ENCODE measurements at regions not wholly inside any gene's neighbourhood (a gene's known extent, or its start where the extent isn't known, plus 50 kb on each side); places are given as distances from the start of the nearest gene placed in this dataset.

GRCh38 chr9:31958572-31958971, 425.9 kb upstream of the ACO1 start:
- Mint-ChIP-seq H3K4me3 (no peak overlapping the region), H3K27ac (no peak overlapping the region), H3K4me1 (no peaks in the 10 kb centered on the region), H3K9me3 (peaks cover 18% of the 10 kb centered on the region), H3K27me3 (no peaks in the 10 kb centered on the region), H3K36me3 (ENCODE audit: low read depth) (no peaks in the 10 kb centered on the region)
- no peak for ATAC-seq (replicated peaks)

DNA sequence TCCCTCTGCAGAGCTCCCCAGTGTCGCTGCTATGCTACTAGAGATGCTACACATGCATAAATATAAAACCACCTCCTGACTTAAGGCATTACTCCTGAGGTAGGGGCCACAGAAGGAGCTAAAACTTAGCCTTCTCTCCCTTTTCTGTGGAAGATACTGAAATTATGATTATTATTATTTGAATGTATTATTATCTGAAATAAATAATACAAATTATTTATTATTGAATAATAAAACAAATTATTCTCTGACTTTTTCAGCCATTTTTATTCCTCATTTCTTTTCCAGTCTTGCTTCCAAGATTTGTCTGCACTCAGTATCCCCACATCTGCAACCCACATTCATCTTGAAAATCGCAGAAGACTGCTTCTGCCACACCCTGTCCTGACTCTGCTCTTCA, 414.9 kb upstream of the ACO1 start:
- no peaks in the 10 kb centered on the region for H3K9me3 Mint-ChIP-seq
- no peaks in the 10 kb centered on the region for H3K36me3 Mint-ChIP-seq (ENCODE audit: low read depth)
- H3K27me3 Mint-ChIP-seq: no peaks in the 10 kb centered on the region
- no peaks in the 10 kb centered on the region for H3K4me1 Mint-ChIP-seq
- no peak overlapping the region for H3K4me3 Mint-ChIP-seq
- H3K27ac Mint-ChIP-seq: no peak overlapping the region
- ATAC-seq (replicated peaks): no peak

- peaks cover 12% of the 10 kb centered on the region for H3K9me3 Mint-ChIP-seq
- no peaks in the 10 kb centered on the region for H3K36me3 Mint-ChIP-seq (ENCODE audit: low read depth)
- no peaks in the 10 kb centered on the region for H3K27me3 Mint-ChIP-seq
- H3K4me1 Mint-ChIP-seq: no peaks in the 10 kb centered on the region
- no peak overlapping the region for H3K4me3 Mint-ChIP-seq
- no peak for ATAC-seq (replicated peaks)
- no peak overlapping the region for H3K27ac Mint-ChIP-seq
Measured at GRCh38 chr9:31983895-31984294, 400.5 kb upstream of the ACO1 start.

DNA sequence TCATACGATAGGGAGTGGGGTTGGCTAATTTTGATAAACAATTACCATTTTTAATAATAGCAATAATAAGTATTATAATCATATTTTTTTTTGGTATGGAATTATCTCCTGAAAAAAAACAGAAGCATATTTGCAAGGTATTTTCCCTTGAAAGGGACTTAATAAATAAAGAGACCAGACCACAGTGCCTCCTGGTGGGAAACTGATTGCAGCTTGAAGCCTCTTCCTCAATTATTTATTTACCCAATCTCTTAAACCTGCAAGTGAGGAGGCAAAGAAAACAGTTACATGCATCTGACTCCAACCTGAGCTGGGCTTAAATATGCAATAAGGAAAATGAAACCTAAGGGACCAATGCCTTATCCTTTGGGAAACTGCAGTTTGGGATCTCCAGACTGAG, 388.1 kb upstream of the ACO1 start:
- Mint-ChIP-seq H3K27ac (no peak overlapping the region), H3K4me1 (no peaks in the 10 kb centered on the region), H3K27me3 (no peaks in the 10 kb centered on the region), H3K4me3 (no peak overlapping the region), H3K36me3 (ENCODE audit: low read depth) (no peaks in the 10 kb centered on the region), H3K9me3 (no peaks in the 10 kb centered on the region)
- no peak for ATAC-seq (replicated peaks)

DNA sequence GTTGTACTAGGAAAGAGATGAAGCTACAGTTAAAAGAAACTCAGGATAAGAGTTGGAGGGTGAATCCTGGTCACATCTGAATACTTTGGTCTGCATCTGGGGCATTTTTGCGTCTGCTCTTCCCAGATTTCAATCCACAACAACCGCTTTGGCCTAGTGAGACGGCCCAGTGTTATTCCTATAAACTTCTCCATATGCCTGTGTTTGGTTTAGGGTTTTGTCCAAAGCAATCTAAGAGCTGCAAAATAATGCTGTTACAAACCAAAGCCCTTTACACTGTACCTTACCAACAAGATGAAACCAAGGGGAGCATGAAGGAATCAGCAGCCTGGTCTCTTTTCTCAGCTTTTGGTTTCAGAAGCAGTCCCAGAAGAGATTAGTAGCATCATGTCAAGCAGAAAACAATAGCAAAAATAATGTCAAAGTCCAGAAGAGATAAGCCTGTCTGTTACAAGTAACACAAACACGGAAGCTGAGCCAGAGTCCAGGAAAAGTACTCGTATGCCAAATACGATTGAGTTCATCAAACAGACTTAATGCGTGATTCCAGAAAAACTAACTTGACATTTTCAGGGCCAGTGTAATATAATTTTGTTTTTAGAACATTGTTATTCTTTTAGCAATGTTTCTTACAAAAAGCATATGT, 379.9 kb upstream of the ACO1 start:
- H3K27me3 Mint-ChIP-seq: no peaks in the 10 kb centered on the region
- H3K4me1 Mint-ChIP-seq: no peaks in the 10 kb centered on the region
- no peak overlapping the region for H3K27ac Mint-ChIP-seq
- no peaks in the 10 kb centered on the region for H3K36me3 Mint-ChIP-seq (ENCODE audit: low read depth)
- H3K9me3 Mint-ChIP-seq: no peaks in the 10 kb centered on the region
- H3K4me3 Mint-ChIP-seq: no peak overlapping the region
- ATAC-seq (replicated peaks): no peak

- no peak overlapping the region for H3K4me3 Mint-ChIP-seq
- no peaks in the 10 kb centered on the region for H3K27me3 Mint-ChIP-seq
- no peaks in the 10 kb centered on the region for H3K4me1 Mint-ChIP-seq
- no peaks in the 10 kb centered on the region for H3K9me3 Mint-ChIP-seq
- H3K36me3 Mint-ChIP-seq (ENCODE audit: low read depth): no peaks in the 10 kb centered on the region
- H3K27ac Mint-ChIP-seq: no peak overlapping the region
- ATAC-seq (replicated peaks): no peak
Measured at GRCh38 chr9:32010322-32010721, 374.1 kb upstream of the ACO1 start.

GRCh38 chr9:32011049-32011448, 373.4 kb upstream of the ACO1 start:
- Mint-ChIP-seq H3K4me1 (no peaks in the 10 kb centered on the region), H3K36me3 (ENCODE audit: low read depth) (no peaks in the 10 kb centered on the region), H3K9me3 (no peaks in the 10 kb centered on the region), H3K4me3 (no peak overlapping the region), H3K27ac (no peak overlapping the region), H3K27me3 (no peaks in the 10 kb centered on the region)
- no peak for ATAC-seq (replicated peaks)

DNA sequence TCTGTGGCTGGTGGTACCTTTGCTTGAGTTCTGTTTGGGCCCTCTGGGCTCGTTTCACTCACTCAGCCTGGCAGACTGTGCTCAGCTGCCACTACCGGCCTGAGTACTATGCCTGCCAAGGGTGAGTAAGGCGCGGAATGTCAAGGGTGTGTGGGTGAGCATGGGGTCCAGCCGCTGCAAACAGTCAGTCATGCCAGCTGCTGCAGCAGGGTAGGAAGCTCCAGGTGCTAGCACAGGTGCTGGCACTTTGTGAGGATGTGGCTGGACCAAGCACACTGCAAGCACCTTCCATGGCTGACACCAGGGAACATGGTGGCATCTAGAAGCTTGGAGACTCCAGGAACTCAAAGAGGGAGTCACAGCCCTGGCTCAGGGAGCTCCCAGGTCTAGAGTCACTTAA, 368.6 kb upstream of the ACO1 start:
- Mint-ChIP-seq H3K36me3 (ENCODE audit: low read depth) (no peaks in the 10 kb centered on the region), H3K4me3 (no peak overlapping the region), H3K9me3 (no peaks in the 10 kb centered on the region), H3K4me1 (no peaks in the 10 kb centered on the region), H3K27ac (no peak overlapping the region), H3K27me3 (no peaks in the 10 kb centered on the region)
- ATAC-seq (replicated peaks): no peak

GRCh38 chr9:32045513-32045912, 338.9 kb upstream of the ACO1 start:
- Mint-ChIP-seq H3K36me3 (ENCODE audit: low read depth) (no peaks in the 10 kb centered on the region), H3K4me3 (no peak overlapping the region), H3K27me3 (no peaks in the 10 kb centered on the region), H3K4me1 (no peaks in the 10 kb centered on the region), H3K9me3 (no peaks in the 10 kb centered on the region), H3K27ac (no peak overlapping the region)
- ATAC-seq (replicated peaks): no peak

DNA sequence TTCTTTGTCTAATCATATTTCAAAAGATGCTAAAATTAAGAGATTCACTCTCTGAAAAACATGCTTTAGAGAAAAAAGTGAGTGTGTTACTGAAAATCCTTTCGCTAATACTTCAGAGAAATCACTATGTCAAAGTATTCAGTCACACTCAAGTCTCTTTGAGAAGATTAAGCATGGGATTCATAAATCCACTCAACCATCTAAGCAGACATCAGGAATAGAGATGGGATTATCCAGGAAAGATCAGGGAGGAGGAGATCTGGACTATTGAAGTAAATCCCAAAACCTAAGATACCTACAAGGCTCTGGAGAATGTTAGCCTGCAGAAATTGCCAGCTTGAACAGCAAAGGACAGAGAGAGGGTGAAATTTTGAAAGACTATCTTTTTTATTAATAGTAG, 317.2 kb upstream of the ACO1 start:
- H3K9me3 Mint-ChIP-seq: no peaks in the 10 kb centered on the region
- H3K4me1 Mint-ChIP-seq: no peaks in the 10 kb centered on the region
- ATAC-seq (replicated peaks): no peak
- no peaks in the 10 kb centered on the region for H3K36me3 Mint-ChIP-seq (ENCODE audit: low read depth)
- H3K27me3 Mint-ChIP-seq: peaks cover 2% of the 10 kb centered on the region
- no peak overlapping the region for H3K4me3 Mint-ChIP-seq
- H3K27ac Mint-ChIP-seq: no peak overlapping the region

GRCh38 chr9:32069169-32069813, 315.2 kb upstream of the ACO1 start:
- no peaks in the 10 kb centered on the region for H3K4me1 Mint-ChIP-seq
- no peak overlapping the region for H3K27ac Mint-ChIP-seq
- H3K36me3 Mint-ChIP-seq (ENCODE audit: low read depth): no peaks in the 10 kb centered on the region
- peaks cover 2% of the 10 kb centered on the region for H3K27me3 Mint-ChIP-seq
- ATAC-seq (replicated peaks): no peak
- H3K9me3 Mint-ChIP-seq: no peaks in the 10 kb centered on the region
- no peak overlapping the region for H3K4me3 Mint-ChIP-seq

DNA sequence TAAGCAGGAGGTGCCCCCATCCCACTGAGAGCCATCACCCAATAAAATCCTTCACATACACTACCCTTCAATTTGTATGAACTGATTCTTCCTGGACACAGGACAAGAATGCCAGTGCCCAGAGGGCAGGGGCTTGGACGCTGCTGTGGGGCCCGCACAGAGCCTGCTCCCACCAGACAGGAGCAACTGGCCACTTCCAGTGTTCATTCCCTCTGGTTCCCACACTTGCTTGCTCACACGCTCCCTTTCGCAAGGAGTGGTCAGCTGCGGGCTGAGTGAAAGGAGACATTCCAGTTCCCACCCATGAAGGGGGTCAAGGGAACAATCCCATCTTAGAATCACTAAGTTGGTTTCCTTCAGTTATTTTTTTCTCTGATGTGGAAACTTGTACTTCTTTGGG, 314.5 kb upstream of the ACO1 start:
- no peak for ATAC-seq (replicated peaks)
- no peak overlapping the region for H3K4me3 Mint-ChIP-seq
- H3K9me3 Mint-ChIP-seq: no peaks in the 10 kb centered on the region
- no peak overlapping the region for H3K27ac Mint-ChIP-seq
- no peaks in the 10 kb centered on the region for H3K36me3 Mint-ChIP-seq (ENCODE audit: low read depth)
- H3K4me1 Mint-ChIP-seq: no peaks in the 10 kb centered on the region
- peaks cover 2% of the 10 kb centered on the region for H3K27me3 Mint-ChIP-seq

GRCh38 chr9:32072570-32072969, 311.9 kb upstream of the ACO1 start:
- Mint-ChIP-seq H3K27me3 (no peaks in the 10 kb centered on the region), H3K4me3 (no peak overlapping the region), H3K4me1 (no peaks in the 10 kb centered on the region), H3K27ac (no peak overlapping the region), H3K36me3 (ENCODE audit: low read depth) (no peaks in the 10 kb centered on the region), H3K9me3 (no peaks in the 10 kb centered on the region)
- ATAC-seq (replicated peaks): no peak

GRCh38 chr9:32092031-32092430, 292.4 kb upstream of the ACO1 start:
- H3K9me3 Mint-ChIP-seq: no peaks in the 10 kb centered on the region
- H3K4me3 Mint-ChIP-seq: no peak overlapping the region
- H3K27ac Mint-ChIP-seq: no peak overlapping the region
- H3K4me1 Mint-ChIP-seq: no peaks in the 10 kb centered on the region
- H3K27me3 Mint-ChIP-seq: peaks cover 15% of the 10 kb centered on the region
- no peak for ATAC-seq (replicated peaks)
- no peaks in the 10 kb centered on the region for H3K36me3 Mint-ChIP-seq (ENCODE audit: low read depth)

DNA sequence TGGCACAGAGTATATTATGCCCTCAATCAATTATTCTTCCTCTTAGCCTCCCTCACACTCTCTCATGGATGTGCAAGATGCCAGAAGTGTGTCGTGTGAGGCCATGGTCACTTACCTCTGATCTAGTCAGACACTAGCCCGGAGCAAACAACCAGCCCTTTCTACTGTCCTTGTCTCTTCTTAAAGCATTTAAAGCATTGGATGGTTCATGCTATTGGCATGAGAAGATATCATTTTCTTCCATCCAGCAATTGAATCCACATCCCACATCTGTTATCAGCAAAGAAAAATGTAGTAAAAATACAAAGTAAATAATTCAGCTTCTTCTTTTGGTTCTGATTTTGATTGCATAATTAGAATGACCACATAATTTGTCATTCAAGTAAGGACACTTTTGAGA, 267.2 kb upstream of the ACO1 start:
- Mint-ChIP-seq H3K36me3 (ENCODE audit: low read depth) (no peaks in the 10 kb centered on the region), H3K27ac (no peak overlapping the region)
- ATAC-seq (replicated peaks): no peak

DNA sequence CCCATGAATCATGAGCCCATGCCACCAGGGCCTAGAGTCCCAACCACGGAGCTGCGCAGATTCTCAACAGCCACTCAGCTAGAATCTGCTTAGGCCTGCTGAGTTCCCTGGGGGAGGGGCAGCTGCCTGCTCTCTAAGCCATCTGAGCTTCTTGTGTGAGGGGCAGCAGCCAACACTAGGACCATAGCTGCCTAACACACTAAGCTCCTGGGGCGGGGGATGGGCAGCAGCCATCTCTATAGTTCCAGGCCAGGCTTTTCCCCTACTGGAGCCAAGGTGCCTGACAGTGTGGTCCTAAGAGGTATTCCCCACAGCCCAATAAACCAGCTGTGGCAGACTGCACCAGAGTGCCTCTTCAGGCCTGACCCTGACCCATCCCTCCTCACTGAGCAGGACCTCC, 255.9 kb upstream of the ACO1 start:
- H3K27me3 Mint-ChIP-seq: no peaks in the 10 kb centered on the region
- H3K4me1 Mint-ChIP-seq: no peaks in the 10 kb centered on the region
- no peak overlapping the region for H3K4me3 Mint-ChIP-seq
- ATAC-seq (replicated peaks): no peak
- H3K9me3 Mint-ChIP-seq: peaks cover 3% of the 10 kb centered on the region
- no peaks in the 10 kb centered on the region for H3K36me3 Mint-ChIP-seq (ENCODE audit: low read depth)
- H3K27ac Mint-ChIP-seq: no peak overlapping the region

More for the DNA sequence above, 267.2 kb upstream of the ACO1 start:
- H3K4me3 Mint-ChIP-seq: no peak overlapping the region
- no peaks in the 10 kb centered on the region for H3K4me1 Mint-ChIP-seq
- H3K27me3 Mint-ChIP-seq: peaks cover 3% of the 10 kb centered on the region
- H3K9me3 Mint-ChIP-seq: no peaks in the 10 kb centered on the region

Measured in activated T-helper 17 cell treated with anti-CD3 and anti-CD28 coated beads, Interleukin-2, amount 50 U/mL, for 72 hours (primary cell).